ENCODE measurements at regions not wholly inside any gene's neighbourhood (a gene's known extent, or its start where the extent isn't known, plus 50 kb on each side); places are given as distances from the start of the nearest gene placed in this dataset.
A peak's percentile ranks its signal among the peaks of the same experiment; 100 is the strongest.

GRCh38 chr2:48132271-48132625, 182.2 kb upstream of the FOXN2 start:
- no peak overlapping the region for H3K27ac ChIP-seq (ENCODE audit: low read length)
- no CpG with 5 or more reads among the region's 7 CpGs for WGBS (ENCODE audit: insufficient coverage, low lambda C conversion rate)
- no peaks in the 10 kb centered on the region for H3K4me1 ChIP-seq (ENCODE audit: control insufficient read depth, insufficient read depth, low read length)
- H3K4me3 ChIP-seq (ENCODE audit: low read length), result no peak overlapping the region
- H3K36me3 ChIP-seq (ENCODE audit: control insufficient read depth, insufficient read depth, low read length), result no peaks in the 10 kb centered on the region
- H3K9me3 ChIP-seq (ENCODE audit: control insufficient read depth, low read depth, low read length), result no peaks in the 10 kb centered on the region
- DNase-seq, result no peak
- no peaks in the 10 kb centered on the region for H3K27me3 ChIP-seq (ENCODE audit: control insufficient read depth, insufficient read depth, low read length)

- no peaks in the 10 kb centered on the region for H3K36me3 ChIP-seq (ENCODE audit: control insufficient read depth, insufficient read depth, low read length)
- H3K27ac ChIP-seq (ENCODE audit: low read length), result no peak overlapping the region
- no peaks in the 10 kb centered on the region for H3K4me1 ChIP-seq (ENCODE audit: control insufficient read depth, insufficient read depth, low read length)
- no CpG with 5 or more reads among the region's 1 CpG for WGBS (ENCODE audit: insufficient coverage, low lambda C conversion rate)
- peaks cover 3% of the 10 kb centered on the region for H3K9me3 ChIP-seq (ENCODE audit: control insufficient read depth, low read depth, low read length)
- no peaks in the 10 kb centered on the region for H3K27me3 ChIP-seq (ENCODE audit: control insufficient read depth, insufficient read depth, low read length)
- no peak for DNase-seq
- no peak overlapping the region for H3K4me3 ChIP-seq (ENCODE audit: low read length)
These were observed 179.8 kb upstream of the FOXN2 start for GRCh38 chr2:48134704-48135103.

- no peak overlapping the region for H3K4me3 ChIP-seq (ENCODE audit: low read length)
- WGBS (ENCODE audit: insufficient coverage, low lambda C conversion rate), result 100% methylated on average over 1 of the region's 1 CpG
- no peaks in the 10 kb centered on the region for H3K27me3 ChIP-seq (ENCODE audit: control insufficient read depth, insufficient read depth, low read length)
- H3K4me1 ChIP-seq (ENCODE audit: control insufficient read depth, insufficient read depth, low read length), result no peaks in the 10 kb centered on the region
- no peak for DNase-seq
- peaks cover 3% of the 10 kb centered on the region for H3K9me3 ChIP-seq (ENCODE audit: control insufficient read depth, low read depth, low read length)
- H3K36me3 ChIP-seq (ENCODE audit: control insufficient read depth, insufficient read depth, low read length), result no peaks in the 10 kb centered on the region
- no peak overlapping the region for H3K27ac ChIP-seq (ENCODE audit: low read length)
These were observed 178.7 kb upstream of the FOXN2 start for GRCh38 chr2:48135797-48136196.

- H3K4me3 ChIP-seq (ENCODE audit: low read length), result no peak overlapping the region
- DNase-seq, result no peak
- WGBS (ENCODE audit: insufficient coverage, low lambda C conversion rate), result no CpG with 5 or more reads among the region's 1 CpG
- H3K27ac ChIP-seq (ENCODE audit: low read length), result no peak overlapping the region
- H3K36me3 ChIP-seq (ENCODE audit: control insufficient read depth, insufficient read depth, low read length), result no peaks in the 10 kb centered on the region
- no peaks in the 10 kb centered on the region for H3K27me3 ChIP-seq (ENCODE audit: control insufficient read depth, insufficient read depth, low read length)
- H3K4me1 ChIP-seq (ENCODE audit: control insufficient read depth, insufficient read depth, low read length), result no peaks in the 10 kb centered on the region
- peaks cover 3% of the 10 kb centered on the region for H3K9me3 ChIP-seq (ENCODE audit: control insufficient read depth, low read depth, low read length)
These were observed 176.7 kb upstream of the FOXN2 start for GRCh38 chr2:48137829-48138228.

- H3K36me3 ChIP-seq (ENCODE audit: control insufficient read depth, insufficient read depth, low read length), result no peaks in the 10 kb centered on the region
- no peaks in the 10 kb centered on the region for H3K27me3 ChIP-seq (ENCODE audit: control insufficient read depth, insufficient read depth, low read length)
- no peak overlapping the region for H3K4me3 ChIP-seq (ENCODE audit: low read length)
- H3K9me3 ChIP-seq (ENCODE audit: control insufficient read depth, low read depth, low read length), result peaks cover 3% of the 10 kb centered on the region
- H3K27ac ChIP-seq (ENCODE audit: low read length), result no peak overlapping the region
- DNase-seq, result no peak
- no peaks in the 10 kb centered on the region for H3K4me1 ChIP-seq (ENCODE audit: control insufficient read depth, insufficient read depth, low read length)
- WGBS (ENCODE audit: insufficient coverage, low lambda C conversion rate), result no CpG with 5 or more reads among the region's 1 CpG
These were observed 175.6 kb upstream of the FOXN2 start for GRCh38 chr2:48138898-48139297.

GRCh38 chr2:48140586-48140985, 173.9 kb upstream of the FOXN2 start:
- Histone ChIP-seq H3K4me1 (ENCODE audit: control insufficient read depth, insufficient read depth, low read length) (no peaks in the 10 kb centered on the region), H3K9me3 (ENCODE audit: control insufficient read depth, low read depth, low read length) (peaks cover 3% of the 10 kb centered on the region), H3K36me3 (ENCODE audit: control insufficient read depth, insufficient read depth, low read length) (no peaks in the 10 kb centered on the region), H3K27ac (ENCODE audit: low read length) (no peak overlapping the region), H3K4me3 (ENCODE audit: low read length) (no peak overlapping the region), H3K27me3 (ENCODE audit: control insufficient read depth, insufficient read depth, low read length) (no peaks in the 10 kb centered on the region)
- DNase-seq, result no peak

- H3K9me3 ChIP-seq (ENCODE audit: control insufficient read depth, low read depth, low read length), result no peaks in the 10 kb centered on the region
- H3K36me3 ChIP-seq (ENCODE audit: control insufficient read depth, insufficient read depth, low read length), result no peaks in the 10 kb centered on the region
- H3K27ac ChIP-seq (ENCODE audit: low read length), result no peak overlapping the region
- peak in 1 of 2 donors; percentile 24 for DNase-seq
- peaks cover 5% of the 10 kb centered on the region for H3K4me1 ChIP-seq (ENCODE audit: control insufficient read depth, insufficient read depth, low read length)
- no peak overlapping the region for H3K4me3 ChIP-seq (ENCODE audit: low read length)
- H3K27me3 ChIP-seq (ENCODE audit: control insufficient read depth, insufficient read depth, low read length), result no peaks in the 10 kb centered on the region
- WGBS (ENCODE audit: insufficient coverage, low lambda C conversion rate), result no CpG with 5 or more reads among the region's 2 CpGs
These were observed 169.7 kb upstream of the FOXN2 start for GRCh38 chr2:48144777-48145176.

- no CpG with 5 or more reads among the region's 6 CpGs for WGBS (ENCODE audit: insufficient coverage, low lambda C conversion rate)
- peak; percentile 51 to 74 for DNase-seq
- Histone ChIP-seq H3K27ac (ENCODE audit: low read length) (peak overlapping the region; percentile 41), H3K4me1 (ENCODE audit: control insufficient read depth, insufficient read depth, low read length) (peaks cover 5% of the 10 kb centered on the region), H3K36me3 (ENCODE audit: control insufficient read depth, insufficient read depth, low read length) (no peaks in the 10 kb centered on the region), H3K4me3 (ENCODE audit: low read length) (no peak overlapping the region), H3K9me3 (ENCODE audit: control insufficient read depth, low read depth, low read length) (no peaks in the 10 kb centered on the region), H3K27me3 (ENCODE audit: control insufficient read depth, insufficient read depth, low read length) (no peaks in the 10 kb centered on the region)
These were observed 168.5 kb upstream of the FOXN2 start for GRCh38 chr2:48145845-48146452.

- H3K27me3 ChIP-seq (ENCODE audit: control insufficient read depth, insufficient read depth, low read length), result no peaks in the 10 kb centered on the region
- no peak for DNase-seq
- no peaks in the 10 kb centered on the region for H3K36me3 ChIP-seq (ENCODE audit: control insufficient read depth, insufficient read depth, low read length)
- H3K27ac ChIP-seq (ENCODE audit: low read length), result no peak overlapping the region
- H3K4me3 ChIP-seq (ENCODE audit: low read length), result no peak overlapping the region
- no peaks in the 10 kb centered on the region for H3K9me3 ChIP-seq (ENCODE audit: control insufficient read depth, low read depth, low read length)
- no CpG with 5 or more reads among the region's 6 CpGs for WGBS (ENCODE audit: insufficient coverage, low lambda C conversion rate)
- peaks cover 5% of the 10 kb centered on the region for H3K4me1 ChIP-seq (ENCODE audit: control insufficient read depth, insufficient read depth, low read length)
These were observed 167.9 kb upstream of the FOXN2 start for GRCh38 chr2:48146552-48146951.

GRCh38 chr2:48147719-48148118, 166.8 kb upstream of the FOXN2 start:
- Histone ChIP-seq H3K36me3 (ENCODE audit: control insufficient read depth, insufficient read depth, low read length) (no peaks in the 10 kb centered on the region), H3K4me1 (ENCODE audit: control insufficient read depth, insufficient read depth, low read length) (peaks cover 5% of the 10 kb centered on the region), H3K27me3 (ENCODE audit: control insufficient read depth, insufficient read depth, low read length) (no peaks in the 10 kb centered on the region), H3K27ac (ENCODE audit: low read length) (no peak overlapping the region), H3K4me3 (ENCODE audit: low read length) (no peak overlapping the region), H3K9me3 (ENCODE audit: control insufficient read depth, low read depth, low read length) (no peaks in the 10 kb centered on the region)
- no peak for DNase-seq

GRCh38 chr2:48148841-48149430, 165.5 kb upstream of the FOXN2 start:
- Histone ChIP-seq H3K4me3 (ENCODE audit: low read length) (no peak overlapping the region), H3K36me3 (ENCODE audit: control insufficient read depth, insufficient read depth, low read length) (no peaks in the 10 kb centered on the region), H3K4me1 (ENCODE audit: control insufficient read depth, insufficient read depth, low read length) (peaks cover 7% of the 10 kb centered on the region), H3K9me3 (ENCODE audit: control insufficient read depth, low read depth, low read length) (no peaks in the 10 kb centered on the region), H3K27me3 (ENCODE audit: control insufficient read depth, insufficient read depth, low read length) (no peaks in the 10 kb centered on the region), H3K27ac (ENCODE audit: low read length) (no peak overlapping the region)
- no peak for DNase-seq
- WGBS (ENCODE audit: insufficient coverage, low lambda C conversion rate), result no CpG with 5 or more reads among the region's 2 CpGs
